ENCODE measurements at regions not wholly inside any gene's neighbourhood (a gene's known extent, or its start where the extent isn't known, plus 50 kb on each side); places are given as distances from the start of the nearest gene placed in this dataset.

- no peak for TF ChIP-seq CTCF (conservative IDR thresholded peaks at IDR 0.05)
- no CpG with 5 or more reads among the region's 2 CpGs for WGBS (ENCODE audit: extremely low coverage, insufficient read length, low lambda C conversion rate)
Measured at GRCh38 chr21:35426897-35427296, 377.8 kb upstream of the RUNX1 start.

More at GRCh38 chr21:35426897-35427296, 377.8 kb upstream of the RUNX1 start:
- H3K56ac ChIP-seq (ENCODE audit: insufficient read length, low read depth, low read length): no peak overlapping the region
- no peaks in the 10 kb centered on the region for H3K79me2 ChIP-seq (ENCODE audit: insufficient read depth, low read length)
- H4K20me1 ChIP-seq (ENCODE audit: control insufficient read depth, insufficient read depth, insufficient read length): no peaks in the 10 kb centered on the region
- Mint-ChIP-seq H3K27me3 (ENCODE audit: low read depth) (peaks cover 2% of the 10 kb centered on the region), H3K9me3 (peaks cover 23 to 25% of the 10 kb centered on the region in 2 experiments), H3K4me3 (no peak overlapping the region), H3K36me3 (ENCODE audit: insufficient read depth in 1 of 3, low read depth in 3 of 3) (peaks cover 14 to 20% (median 18%) of the 10 kb centered on the region in 3 experiments), H3K27ac (no peak overlapping the region), H3K4me1 (peaks cover 15 to 16% of the 10 kb centered on the region in 2 experiments)
- H3T11ph ChIP-seq (ENCODE audit: low read length): no peak overlapping the region
- H2AFZ ChIP-seq (ENCODE audit: low read length): no peak overlapping the region
- no peak overlapping the region for H2BK12ac ChIP-seq (ENCODE audit: insufficient read length, low read depth, low read length)
- H2BK15ac ChIP-seq (ENCODE audit: low read depth, low read length): no peak overlapping the region
- H3K27ac ChIP-seq (ENCODE audit: insufficient read length, low read depth, low read length): no peak overlapping the region
- no peak overlapping the region for H3K9ac ChIP-seq (ENCODE audit: extremely low read depth, insufficient read length, low read length)
- no peak overlapping the region for H3K18ac ChIP-seq (ENCODE audit: insufficient read length, low read depth, low read length)
- H2AK5ac ChIP-seq (ENCODE audit: insufficient read length, low read length): no peak overlapping the region
- no peaks in the 10 kb centered on the region; the same call in 1 of the 2 replicates for H3K4me1 ChIP-seq (ENCODE audit: insufficient read depth, low read length)
- H3K4ac ChIP-seq (ENCODE audit: low read depth, low read length): no peak overlapping the region
- H2BK5ac ChIP-seq (ENCODE audit: insufficient read length, low read length): no peak overlapping the region
- DNase-seq: no peak
- no peak overlapping the region for H4K91ac ChIP-seq (ENCODE audit: insufficient read length, low read depth, low read length)
- no peaks in the 10 kb centered on the region for H3K27me3 ChIP-seq (ENCODE audit: insufficient read depth, low read length)
- no peak overlapping the region for H3K23ac ChIP-seq (ENCODE audit: insufficient read length, low read depth, low read length)
- H3K14ac ChIP-seq (ENCODE audit: insufficient read depth, low read length): no peak overlapping the region
- H4K8ac ChIP-seq (replicated peaks; ENCODE audit: insufficient read length, low read depth, low read length): no peak overlapping the region
- no peaks in the 10 kb centered on the region for H3K23me2 ChIP-seq (ENCODE audit: insufficient read length, low read depth, low read length, poor library complexity, severe bottlenecking)
- no peak overlapping the region for H4K5ac ChIP-seq (ENCODE audit: insufficient read length, low read depth, low read length)
- no peaks in the 10 kb centered on the region for H3K9me3 ChIP-seq (ENCODE audit: control insufficient read depth, low read depth, low read length)
- H3K4me2 ChIP-seq (ENCODE audit: insufficient read depth, insufficient read length, low read length): no peak overlapping the region
- no peaks in the 10 kb centered on the region for H3K79me1 ChIP-seq (ENCODE audit: insufficient read depth, low read depth, low read length, poor library complexity, severe bottlenecking)
- H2BK20ac ChIP-seq (ENCODE audit: low read depth, low read length, poor library complexity, severe bottlenecking): no peak overlapping the region
- no peak overlapping the region for H2BK120ac ChIP-seq (ENCODE audit: low read depth, low read length, poor library complexity, severe bottlenecking)

Measured in H9 (cell line).